Uterus (tissue), 2 donors: ENCODE measurements at regions not wholly inside any gene's neighbourhood (a gene's known extent, or its start where the extent isn't known, plus 50 kb on each side); places are given as distances from the start of the nearest gene placed in this dataset.

Source experiments
- POLR2A ChIP-seq, 2 donors: fragments of 450-650 bp; IDR thresholded peaks; one replicate each; pipeline ENCODE4 v1.6.1; 2016; ENCODE audit warnings: antibody characterized with exemption in 2 of 2, mild to moderate bottlenecking in 1 of 2, moderate library complexity in 1 of 2
- TF ChIP-seq, protein P1 (sequence below), 4 experiments: fragments of 200-600 bp in 2 of 4; fragments of 450-650 bp in 2 of 4; sonication (generic) in 2 of 4; IDR thresholded peaks; one replicate each; pipeline ENCODE4 v1.5.1; 2016 to 2019; ENCODE audit warnings: antibody characterized with exemption in 4 of 4, mild to moderate bottlenecking in 2 of 4, moderate library complexity in 1 of 4

DNA sequence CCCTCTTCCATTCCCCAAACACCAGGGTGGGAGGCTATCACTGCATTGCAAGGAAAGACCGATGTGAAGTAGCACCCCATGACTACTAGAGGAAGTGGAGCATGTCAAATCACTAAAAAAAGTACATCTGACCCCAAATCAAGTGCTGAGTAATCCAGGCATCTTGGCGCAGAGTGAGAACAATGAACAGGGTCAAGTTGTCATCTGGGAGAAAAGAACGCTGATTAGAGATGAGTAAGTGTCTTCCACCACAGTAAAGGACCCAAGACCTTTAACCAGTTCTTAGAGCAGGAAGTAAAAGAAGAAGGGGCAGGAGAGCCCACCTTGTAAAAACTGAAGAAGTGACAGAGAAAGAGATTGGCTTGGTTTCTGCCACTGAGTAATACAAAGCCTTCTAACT, 75.0 kb upstream of the RAD23B start:
- TF ChIP-seq, protein P1, sequence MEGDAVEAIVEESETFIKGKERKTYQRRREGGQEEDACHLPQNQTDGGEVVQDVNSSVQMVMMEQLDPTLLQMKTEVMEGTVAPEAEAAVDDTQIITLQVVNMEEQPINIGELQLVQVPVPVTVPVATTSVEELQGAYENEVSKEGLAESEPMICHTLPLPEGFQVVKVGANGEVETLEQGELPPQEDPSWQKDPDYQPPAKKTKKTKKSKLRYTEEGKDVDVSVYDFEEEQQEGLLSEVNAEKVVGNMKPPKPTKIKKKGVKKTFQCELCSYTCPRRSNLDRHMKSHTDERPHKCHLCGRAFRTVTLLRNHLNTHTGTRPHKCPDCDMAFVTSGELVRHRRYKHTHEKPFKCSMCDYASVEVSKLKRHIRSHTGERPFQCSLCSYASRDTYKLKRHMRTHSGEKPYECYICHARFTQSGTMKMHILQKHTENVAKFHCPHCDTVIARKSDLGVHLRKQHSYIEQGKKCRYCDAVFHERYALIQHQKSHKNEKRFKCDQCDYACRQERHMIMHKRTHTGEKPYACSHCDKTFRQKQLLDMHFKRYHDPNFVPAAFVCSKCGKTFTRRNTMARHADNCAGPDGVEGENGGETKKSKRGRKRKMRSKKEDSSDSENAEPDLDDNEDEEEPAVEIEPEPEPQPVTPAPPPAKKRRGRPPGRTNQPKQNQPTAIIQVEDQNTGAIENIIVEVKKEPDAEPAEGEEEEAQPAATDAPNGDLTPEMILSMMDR (IDR thresholded peaks at IDR 0.05): no peak
- no peak for TF ChIP-seq POLR2A (IDR thresholded peaks at IDR 0.05)
